ENCODE measurements at regions not wholly inside any gene's neighbourhood (a gene's known extent, or its start where the extent isn't known, plus 50 kb on each side); places are given as distances from the start of the nearest gene placed in this dataset.
"Not testable (repeated sequence)": the region's sequence is repeated elsewhere in the genome, so short reads cannot be mapped to it uniquely, and the experiment has no call there.

- H3K27ac ChIP-seq = no peak overlapping the region
- DNase-seq (ENCODE audit: low read depth, low spot score) = no peak
These were observed 172.4 kb upstream of the GSE1 start for GRCh38 chr16:85440744-85441143.

GRCh38 chr16:85441189-85441889 lies 171.8 kb upstream of the GSE1 start:
- no peak for DNase-seq (ENCODE audit: low read depth, low spot score)
- no peak overlapping the region for H3K27ac ChIP-seq

GRCh38 chr16:85441890-85442670 lies 171.0 kb upstream of the GSE1 start:
- DNase-seq (ENCODE audit: low read depth, low spot score) = no peak
- no peak overlapping the region for H3K27ac ChIP-seq

- no peak overlapping the region for H3K27ac ChIP-seq
- no peak for DNase-seq (ENCODE audit: low read depth, low spot score)
These were observed 170.0 kb upstream of the GSE1 start for GRCh38 chr16:85443116-85443515.

GRCh38 chr16:85443531-85443930 lies 169.6 kb upstream of the GSE1 start:
- H3K27ac ChIP-seq = no peak overlapping the region
- DNase-seq (ENCODE audit: low read depth, low spot score) = no peak

- H3K27ac ChIP-seq = no peak overlapping the region
- DNase-seq (ENCODE audit: low read depth, low spot score) = no peak
These were observed 167.9 kb upstream of the GSE1 start for GRCh38 chr16:85445064-85445778.

- H3K27ac ChIP-seq = no peak overlapping the region
- DNase-seq (ENCODE audit: low read depth, low spot score) = no peak
These were observed 167.3 kb upstream of the GSE1 start for GRCh38 chr16:85445779-85446222.

- H3K27ac ChIP-seq = no peak overlapping the region
- no peak for DNase-seq (ENCODE audit: low read depth, low spot score)
These were observed 166.0 kb upstream of the GSE1 start for GRCh38 chr16:85446951-85447692.

GRCh38 chr16:85447693-85448313 lies 165.3 kb upstream of the GSE1 start:
- DNase-seq (ENCODE audit: low read depth, low spot score) = no peak

GRCh38 chr16:85448557-85449190 lies 164.4 kb upstream of the GSE1 start:
- DNase-seq (ENCODE audit: low read depth, low spot score) = no peak

More at GRCh38 chr16:85447693-85448313, 165.3 kb upstream of the GSE1 start:
- no peak overlapping the region for H3K27ac ChIP-seq

GRCh38 chr16:85449191-85449884 lies 163.8 kb upstream of the GSE1 start:
- DNase-seq (ENCODE audit: low read depth, low spot score) = no peak
- no peak overlapping the region for H3K27ac ChIP-seq

More at GRCh38 chr16:85448557-85449190, 164.4 kb upstream of the GSE1 start:
- H3K27ac ChIP-seq = no peak overlapping the region

- H3K27ac ChIP-seq = no peak overlapping the region
These were observed 163.3 kb upstream of the GSE1 start for GRCh38 chr16:85449885-85450245.

GRCh38 chr16:85451142-85451541 lies 162.0 kb upstream of the GSE1 start:
- H3K27ac ChIP-seq; DNase-seq (ENCODE audit: low read depth, low spot score): not testable (repeated sequence)

More at GRCh38 chr16:85449885-85450245, 163.3 kb upstream of the GSE1 start:
- no peak for DNase-seq (ENCODE audit: low read depth, low spot score)

- no peak overlapping the region for H3K27ac ChIP-seq
- DNase-seq (ENCODE audit: low read depth, low spot score) = no peak
These were observed 161.3 kb upstream of the GSE1 start for GRCh38 chr16:85451641-85452363.

- DNase-seq (ENCODE audit: low read depth, low spot score) = no peak
- no peak overlapping the region for H3K27ac ChIP-seq
These were observed 160.5 kb upstream of the GSE1 start for GRCh38 chr16:85452364-85453193.

GRCh38 chr16:85453194-85453678 lies 159.9 kb upstream of the GSE1 start:
- no peak overlapping the region for H3K27ac ChIP-seq
- DNase-seq (ENCODE audit: low read depth, low spot score) = no peak

- no peak for DNase-seq (ENCODE audit: low read depth, low spot score)
- no peak overlapping the region for H3K27ac ChIP-seq
These were observed 159.4 kb upstream of the GSE1 start for GRCh38 chr16:85453703-85454102.
